Amygdala (tissue), 56 donors: ENCODE measurements at regions not wholly inside any gene's neighbourhood (a gene's known extent, or its start where the extent isn't known, plus 50 kb on each side); places are given as distances from the start of the nearest gene placed in this dataset.

Experiments
- DNase-seq, 56 donors: peaks; one replicate each; lab custom pipeline; 2025; lab: John Stamatoyannopoulos, UW

- DNase-seq = no peak
Measured at GRCh38 chr7:79732535-79732934, 279.1 kb upstream of the MAGI2 start.

- no peak for DNase-seq
Measured at GRCh38 chr7:79730971-79731370, 277.5 kb upstream of the MAGI2 start.

- DNase-seq = no peak
Measured at GRCh38 chr7:79723833-79724618, 270.6 kb upstream of the MAGI2 start.

GRCh38 chr7:79722217-79722616 is 268.8 kb upstream of the MAGI2 start:
- DNase-seq = no peak

GRCh38 chr7:79719216-79719615 is 265.7 kb upstream of the MAGI2 start:
- no peak for DNase-seq

GRCh38 chr7:79716329-79716728 is 262.9 kb upstream of the MAGI2 start:
- DNase-seq = no peak

- no peak for DNase-seq
Measured at GRCh38 chr7:79714081-79714480, 260.6 kb upstream of the MAGI2 start.

- DNase-seq = no peak
Measured at GRCh38 chr7:79713276-79713675, 259.8 kb upstream of the MAGI2 start.

GRCh38 chr7:79711660-79712059 is 258.2 kb upstream of the MAGI2 start:
- DNase-seq = no peak

- no peak for DNase-seq
Measured at GRCh38 chr7:79709574-79710409, 256.3 kb upstream of the MAGI2 start.

GRCh38 chr7:79702116-79702515 is 248.6 kb upstream of the MAGI2 start:
- DNase-seq = no peak

GRCh38 chr7:79692015-79692414 is 238.5 kb upstream of the MAGI2 start:
- DNase-seq = no peak

- no peak for DNase-seq
Measured at GRCh38 chr7:79691074-79691473, 237.6 kb upstream of the MAGI2 start.

- no peak for DNase-seq
Measured at GRCh38 chr7:79684384-79684783, 230.9 kb upstream of the MAGI2 start.

GRCh38 chr7:79683916-79684315 is 230.4 kb upstream of the MAGI2 start:
- no peak for DNase-seq

GRCh38 chr7:79683185-79683890 is 229.9 kb upstream of the MAGI2 start:
- no peak for DNase-seq

- no peak for DNase-seq
Measured at GRCh38 chr7:79681454-79681853, 228.0 kb upstream of the MAGI2 start.

- DNase-seq = no peak
Measured at GRCh38 chr7:79673969-79674368, 220.5 kb upstream of the MAGI2 start.

GRCh38 chr7:79673421-79673820 is 220.0 kb upstream of the MAGI2 start:
- no peak for DNase-seq

- DNase-seq = no peak
Measured at GRCh38 chr7:79668292-79668691, 214.8 kb upstream of the MAGI2 start.

GRCh38 chr7:79666472-79666871 is 213.0 kb upstream of the MAGI2 start:
- no peak for DNase-seq
